Panc1 (cell line): ENCODE measurements at regions not wholly inside any gene's neighbourhood (a gene's known extent, or its start where the extent isn't known, plus 50 kb on each side); places are given as distances from the start of the nearest gene placed in this dataset.

Experiments used
- ATAC-seq: fragments of 200-7000 bp; cut with Tn5 transposase; 2 replicates; pipeline ENCODE4 v1.9.1; 2020; ENCODE audit warnings: mild to moderate bottlenecking, moderate library complexity
- BruUV-seq: library from RNA; stranded (reverse); fragments of 400-500 nt; replicated peaks from 2 replicates; lab custom pipeline; 2021; lab: Mats Ljungman, UMichigan
- CTCF ChIA-PET: fragments of 300-600 bp; sonication (Branson Sonifier 250); formaldehyde crosslinking; loops from one replicate; lab custom pipeline; 2022; ENCODE audit warnings: antibody characterized with exemption; lab: Charles Lee
- POLR2A ChIA-PET: fragments of 300-600 bp; sonication (Branson Sonifier 250); formaldehyde crosslinking; loops from one replicate; lab custom pipeline; 2022; ENCODE audit warnings: antibody characterized with exemption; lab: Charles Lee
- DNase-seq: peaks from one replicate; pipeline ENCODE4 v3.0.0-alpha.2; 2010; ENCODE audit warnings: low read depth, low spot score
- H3K27ac ChIP-seq: 2 replicates; pipeline ENCODE4 v1.5.1; 2011; ENCODE audit warnings: mild to moderate bottlenecking, low read length, inconsistent platforms
- H3K27me3 ChIP-seq: fragments of 200-500 bp; sonication (Bioruptor generic); 2 replicates; pipeline ENCODE4 v1.6.0; 2014; ENCODE audit warnings: low read length, inconsistent platforms; ENCODE audit not compliant: control insufficient read depth, insufficient read depth
- H3K36me3 ChIP-seq: fragments of 200-500 bp; sonication (Bioruptor generic); 2 replicates; pipeline ENCODE4 v1.5.1; 2014; ENCODE audit warnings: inconsistent platforms, mild to moderate bottlenecking, low read length, moderate library complexity; ENCODE audit not compliant: control insufficient read depth, insufficient read depth
- H3K4me1 ChIP-seq: 2 replicates; pipeline ENCODE4 v1.5.1; 2011; ENCODE audit warnings: inconsistent platforms, mild to moderate bottlenecking, low read length, moderate library complexity; ENCODE audit not compliant: control insufficient read depth, insufficient read depth
- H3K4me3 ChIP-seq, 2 experiments: 2 replicates each; pipeline ENCODE4 v1.5.1; 2011 to 2012; ENCODE audit warnings: low read depth in 2 of 2, low read length in 2 of 2, mild to moderate bottlenecking in 2 of 2, inconsistent platforms in 1 of 2, moderate library complexity in 1 of 2
- H3K9me3 ChIP-seq: fragments of 200-500 bp; sonication (Bioruptor generic); 2 replicates; pipeline ENCODE4 v1.5.1; 2014; ENCODE audit warnings: low read depth, mild to moderate bottlenecking, inconsistent platforms, low read length, moderate library complexity; ENCODE audit not compliant: control insufficient read depth, insufficient read depth
- POLR2AphosphoS5 ChIP-seq: IDR thresholded peaks from 2 replicates; pipeline ENCODE4 v1.6.1; 2012; ENCODE audit warnings: mild to moderate bottlenecking, low read depth, low read length, moderate library complexity
- SIN3A ChIP-seq: IDR thresholded peaks from 2 replicates; pipeline ENCODE4 v1.6.1; 2012; ENCODE audit warnings: low read depth, mild to moderate bottlenecking, low read length, moderate library complexity, borderline replicate concordance; ENCODE audit not compliant: insufficient read depth
- TCF7L2 ChIP-seq: IDR thresholded peaks from 2 replicates; pipeline ENCODE4 v1.6.1; 2011; ENCODE audit warnings: mild to moderate bottlenecking, low read depth, low read length, inconsistent platforms
- in situ Hi-C: cut with HindIII; loops from 2 replicates; pipeline ENCODE4 v1.10.0; 2016; ENCODE audit warnings: low sequenced_read_pairs, low pct_unique_long_range_greater_than_20kb
- intact Hi-C: fragments of 100-400 bp; cut with micrococcal nuclease; formaldehyde crosslinking; loops from one replicate; pipeline ENCODE4 v1.10.0; 2022; ENCODE audit not compliant: unreplicated experiment
- TF ChIP-seq, protein P1 (sequence below), 2 experiments: IDR thresholded peaks; 2 replicates each; pipeline ENCODE4 v1.6.1; 2011 to 2012; ENCODE audit warnings: low read depth in 2 of 2, control low read depth in 1 of 2, low read length in 1 of 2, mild to moderate bottlenecking in 1 of 2, moderate library complexity in 1 of 2; ENCODE audit not compliant: insufficient read depth in 1 of 2
- TF ChIP-seq, protein P2 (sequence below): fragments of 450-650 bp; IDR thresholded peaks from 2 replicates; pipeline ENCODE4 v1.5.1; 2017; ENCODE audit warnings: mild to moderate bottlenecking

DNA sequence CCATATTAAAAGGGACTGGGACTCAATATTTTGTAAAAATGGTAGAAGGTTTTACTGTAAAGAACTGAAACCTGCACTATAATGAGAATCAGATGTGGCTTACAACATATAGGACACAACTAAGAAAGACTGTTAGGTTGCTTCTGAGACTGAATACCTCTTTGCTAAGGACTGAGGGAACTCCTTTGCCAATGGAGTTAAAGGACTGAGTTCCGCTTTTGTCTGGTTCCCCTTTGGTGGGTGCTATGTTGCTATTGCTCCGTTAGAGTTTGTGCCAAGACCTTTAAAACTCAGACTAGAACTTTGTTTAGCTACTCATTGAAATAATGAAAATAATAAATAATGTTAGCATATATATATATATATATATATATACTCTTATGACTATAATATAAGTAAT lies 147.8 kb upstream of the KCNMB2 start:
- H3K4me1 ChIP-seq: peaks cover 18% of the 10 kb centered on the region
- ATAC-seq: no peak
- CTCF ChIA-PET: no interaction called here
- intact Hi-C loops: loop anchor here (5.0 to 10.0 kb wide), 6 partner anchors 564 to 1444 kb away; partner anchors contain the start of gene TBL1XR1
- in situ Hi-C loops: no loop called here
- H3K9me3 ChIP-seq: no peaks in the 10 kb centered on the region
- no peaks in the 10 kb centered on the region for H3K36me3 ChIP-seq
- no TSS peak for BruUV-seq
- H3K27me3 ChIP-seq: no peaks in the 10 kb centered on the region
- POLR2A ChIA-PET: no interaction called here
- no peak overlapping the region for H3K4me3 ChIP-seq
- DNase-seq: no peak
- H3K27ac ChIP-seq: no peak overlapping the region; the same call in 1 of the 2 replicates
- TF ChIP-seq SIN3A (no peak), TCF7L2 (no peak), POLR2AphosphoS5 (no peak)
- TF ChIP-seq, protein P1, sequence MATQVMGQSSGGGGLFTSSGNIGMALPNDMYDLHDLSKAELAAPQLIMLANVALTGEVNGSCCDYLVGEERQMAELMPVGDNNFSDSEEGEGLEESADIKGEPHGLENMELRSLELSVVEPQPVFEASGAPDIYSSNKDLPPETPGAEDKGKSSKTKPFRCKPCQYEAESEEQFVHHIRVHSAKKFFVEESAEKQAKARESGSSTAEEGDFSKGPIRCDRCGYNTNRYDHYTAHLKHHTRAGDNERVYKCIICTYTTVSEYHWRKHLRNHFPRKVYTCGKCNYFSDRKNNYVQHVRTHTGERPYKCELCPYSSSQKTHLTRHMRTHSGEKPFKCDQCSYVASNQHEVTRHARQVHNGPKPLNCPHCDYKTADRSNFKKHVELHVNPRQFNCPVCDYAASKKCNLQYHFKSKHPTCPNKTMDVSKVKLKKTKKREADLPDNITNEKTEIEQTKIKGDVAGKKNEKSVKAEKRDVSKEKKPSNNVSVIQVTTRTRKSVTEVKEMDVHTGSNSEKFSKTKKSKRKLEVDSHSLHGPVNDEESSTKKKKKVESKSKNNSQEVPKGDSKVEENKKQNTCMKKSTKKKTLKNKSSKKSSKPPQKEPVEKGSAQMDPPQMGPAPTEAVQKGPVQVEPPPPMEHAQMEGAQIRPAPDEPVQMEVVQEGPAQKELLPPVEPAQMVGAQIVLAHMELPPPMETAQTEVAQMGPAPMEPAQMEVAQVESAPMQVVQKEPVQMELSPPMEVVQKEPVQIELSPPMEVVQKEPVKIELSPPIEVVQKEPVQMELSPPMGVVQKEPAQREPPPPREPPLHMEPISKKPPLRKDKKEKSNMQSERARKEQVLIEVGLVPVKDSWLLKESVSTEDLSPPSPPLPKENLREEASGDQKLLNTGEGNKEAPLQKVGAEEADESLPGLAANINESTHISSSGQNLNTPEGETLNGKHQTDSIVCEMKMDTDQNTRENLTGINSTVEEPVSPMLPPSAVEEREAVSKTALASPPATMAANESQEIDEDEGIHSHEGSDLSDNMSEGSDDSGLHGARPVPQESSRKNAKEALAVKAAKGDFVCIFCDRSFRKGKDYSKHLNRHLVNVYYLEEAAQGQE (IDR thresholded peaks at IDR 0.05; ENCODE audit: insufficient read depth in 1 of 2, low read depth in 2 of 2, low read length in 1 of 2): no peak
- TF ChIP-seq, protein P2, sequence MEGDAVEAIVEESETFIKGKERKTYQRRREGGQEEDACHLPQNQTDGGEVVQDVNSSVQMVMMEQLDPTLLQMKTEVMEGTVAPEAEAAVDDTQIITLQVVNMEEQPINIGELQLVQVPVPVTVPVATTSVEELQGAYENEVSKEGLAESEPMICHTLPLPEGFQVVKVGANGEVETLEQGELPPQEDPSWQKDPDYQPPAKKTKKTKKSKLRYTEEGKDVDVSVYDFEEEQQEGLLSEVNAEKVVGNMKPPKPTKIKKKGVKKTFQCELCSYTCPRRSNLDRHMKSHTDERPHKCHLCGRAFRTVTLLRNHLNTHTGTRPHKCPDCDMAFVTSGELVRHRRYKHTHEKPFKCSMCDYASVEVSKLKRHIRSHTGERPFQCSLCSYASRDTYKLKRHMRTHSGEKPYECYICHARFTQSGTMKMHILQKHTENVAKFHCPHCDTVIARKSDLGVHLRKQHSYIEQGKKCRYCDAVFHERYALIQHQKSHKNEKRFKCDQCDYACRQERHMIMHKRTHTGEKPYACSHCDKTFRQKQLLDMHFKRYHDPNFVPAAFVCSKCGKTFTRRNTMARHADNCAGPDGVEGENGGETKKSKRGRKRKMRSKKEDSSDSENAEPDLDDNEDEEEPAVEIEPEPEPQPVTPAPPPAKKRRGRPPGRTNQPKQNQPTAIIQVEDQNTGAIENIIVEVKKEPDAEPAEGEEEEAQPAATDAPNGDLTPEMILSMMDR: no peak

DNA sequence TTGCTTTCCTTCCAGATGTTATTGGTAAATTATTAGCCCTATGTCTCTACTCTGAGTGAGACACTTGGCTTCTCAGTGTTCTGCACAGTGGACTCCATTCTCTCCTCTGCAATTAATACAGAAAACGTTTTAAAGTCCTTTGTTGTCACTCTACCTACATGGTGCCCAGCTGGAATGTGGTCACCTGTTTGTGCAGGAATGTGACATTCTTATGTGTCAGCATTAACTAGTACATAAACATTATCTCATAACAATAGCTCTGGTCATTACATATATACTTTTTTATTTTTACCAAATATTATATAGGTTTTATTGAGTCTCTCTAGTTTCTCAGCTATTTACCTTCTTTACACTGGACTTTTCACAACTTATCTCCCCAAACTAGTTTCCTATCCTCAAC lies 147.0 kb upstream of the KCNMB2 start:
- H3K4me3 ChIP-seq: no peak overlapping the region
- no peaks in the 10 kb centered on the region for H3K27me3 ChIP-seq
- intact Hi-C loops: loop anchor here (5.0 to 10.0 kb wide), 6 partner anchors 564 to 1444 kb away; partner anchors contain the start of gene TBL1XR1
- H3K9me3 ChIP-seq: no peaks in the 10 kb centered on the region
- no peak overlapping the region for H3K27ac ChIP-seq
- TF ChIP-seq, protein P1 (IDR thresholded peaks at IDR 0.05; ENCODE audit: insufficient read depth in 1 of 2, low read depth in 2 of 2, low read length in 1 of 2): no peak
- TF ChIP-seq, protein P2: no peak
- TF ChIP-seq TCF7L2 (no peak), POLR2AphosphoS5 (no peak), SIN3A (no peak)
- ChIA-PET CTCF (no interaction called here), POLR2A (interaction anchor here (0.6 kb wide), 2 partner anchors 64 to 1001 kb away, joined by 3 to 5 read pairs; no protein-coding TSS in a partner anchor)
- H3K36me3 ChIP-seq: no peaks in the 10 kb centered on the region
- BruUV-seq: no TSS peak
- DNase-seq (no peak), ATAC-seq (no peak)
- in situ Hi-C loops: no loop called here
- peaks cover 11% of the 10 kb centered on the region for H3K4me1 ChIP-seq
